Neural progenitor cell (in vitro differentiated cells): ENCODE measurements at regions not wholly inside any gene's neighbourhood (a gene's known extent, or its start where the extent isn't known, plus 50 kb on each side); places are given as distances from the start of the nearest gene placed in this dataset.

ENCODE experiments used
- EZH2 ChIP-seq: fragments of 200-600 bp; sonication (generic); IDR thresholded peaks from 2 replicates; pipeline ENCODE4 v1.6.1; 2017; ENCODE audit warnings: antibody characterized with exemption, mild to moderate bottlenecking, moderate library complexity
- EZH2phosphoT487 ChIP-seq: fragments of 200-600 bp; sonication (generic); IDR thresholded peaks from 2 replicates; pipeline ENCODE4 v1.6.1; 2017; ENCODE audit warnings: antibody characterized with exemption
- TF ChIP-seq, protein P1 (sequence below): fragments of 200-600 bp; sonication (generic); IDR thresholded peaks from 2 replicates; pipeline ENCODE4 v1.5.1; 2017; ENCODE audit warnings: antibody characterized with exemption, mild to moderate bottlenecking

DNA sequence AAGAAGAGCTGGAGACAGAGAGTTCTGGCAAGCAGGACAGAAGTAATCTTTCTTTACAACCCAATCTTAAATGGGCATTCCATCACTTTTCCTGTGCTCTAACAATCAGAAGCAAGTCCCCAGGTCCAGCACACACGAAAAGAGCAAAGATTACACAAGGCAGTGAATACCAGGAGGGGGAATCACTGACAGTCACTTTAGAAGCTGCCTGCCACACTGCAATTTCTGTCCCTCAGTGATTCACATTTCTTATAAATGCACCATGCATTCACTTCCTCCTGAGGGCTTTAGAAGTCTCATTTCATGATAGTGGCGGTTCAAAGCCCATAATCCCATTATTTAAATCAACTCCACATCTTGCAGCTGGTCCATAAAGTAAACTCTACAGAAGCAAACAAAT lies 362.5 kb downstream of the POM121L12 start:
- TF ChIP-seq, protein P1, sequence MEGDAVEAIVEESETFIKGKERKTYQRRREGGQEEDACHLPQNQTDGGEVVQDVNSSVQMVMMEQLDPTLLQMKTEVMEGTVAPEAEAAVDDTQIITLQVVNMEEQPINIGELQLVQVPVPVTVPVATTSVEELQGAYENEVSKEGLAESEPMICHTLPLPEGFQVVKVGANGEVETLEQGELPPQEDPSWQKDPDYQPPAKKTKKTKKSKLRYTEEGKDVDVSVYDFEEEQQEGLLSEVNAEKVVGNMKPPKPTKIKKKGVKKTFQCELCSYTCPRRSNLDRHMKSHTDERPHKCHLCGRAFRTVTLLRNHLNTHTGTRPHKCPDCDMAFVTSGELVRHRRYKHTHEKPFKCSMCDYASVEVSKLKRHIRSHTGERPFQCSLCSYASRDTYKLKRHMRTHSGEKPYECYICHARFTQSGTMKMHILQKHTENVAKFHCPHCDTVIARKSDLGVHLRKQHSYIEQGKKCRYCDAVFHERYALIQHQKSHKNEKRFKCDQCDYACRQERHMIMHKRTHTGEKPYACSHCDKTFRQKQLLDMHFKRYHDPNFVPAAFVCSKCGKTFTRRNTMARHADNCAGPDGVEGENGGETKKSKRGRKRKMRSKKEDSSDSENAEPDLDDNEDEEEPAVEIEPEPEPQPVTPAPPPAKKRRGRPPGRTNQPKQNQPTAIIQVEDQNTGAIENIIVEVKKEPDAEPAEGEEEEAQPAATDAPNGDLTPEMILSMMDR: no peak
- TF ChIP-seq EZH2 (no peak), EZH2phosphoT487 (no peak)
